NT2/D1 (cell line): ENCODE measurements at regions not wholly inside any gene's neighbourhood (a gene's known extent, or its start where the extent isn't known, plus 50 kb on each side); places are given as distances from the start of the nearest gene placed in this dataset.

ENCODE experiments used
- SUZ12 ChIP-seq: IDR thresholded peaks from 2 replicates; pipeline ENCODE4 v1.6.1; 2011; ENCODE audit not compliant: insufficient read length, insufficient read depth; ENCODE audit errors: extremely low read depth
- YY1 ChIP-seq: IDR thresholded peaks from 2 replicates; pipeline ENCODE4 v1.6.1; 2011; ENCODE audit not compliant: insufficient read length, insufficient read depth
- ZNF274 ChIP-seq: IDR thresholded peaks from 2 replicates; pipeline ENCODE4 v1.6.1; 2011; ENCODE audit warnings: mild to moderate bottlenecking, low read depth, low read length

- TF ChIP-seq YY1 (no peak), ZNF274 (no peak), SUZ12 (no peak)
These were observed 262.1 kb downstream of the AHR start for GRCh38 chr7:17560516-17560915.
